GM19467 (cell line): ENCODE measurements at regions not wholly inside any gene's neighbourhood (a gene's known extent, or its start where the extent isn't known, plus 50 kb on each side); places are given as distances from the start of the nearest gene placed in this dataset.
A peak's percentile ranks its signal among the peaks of the same experiment; 100 is the strongest.
"Not testable (repeated sequence)": the region's sequence is repeated elsewhere in the genome, so short reads cannot be mapped to it uniquely, and the experiment has no call there.

Experiments used
- ATAC-seq: cut with Tn5 transposase; IDR thresholded peaks from one replicate; pipeline ENCODE4 v1.9.1; 2021; ENCODE audit warnings: mild to moderate bottlenecking, moderate library complexity; ENCODE audit not compliant: unreplicated experiment

DNA sequence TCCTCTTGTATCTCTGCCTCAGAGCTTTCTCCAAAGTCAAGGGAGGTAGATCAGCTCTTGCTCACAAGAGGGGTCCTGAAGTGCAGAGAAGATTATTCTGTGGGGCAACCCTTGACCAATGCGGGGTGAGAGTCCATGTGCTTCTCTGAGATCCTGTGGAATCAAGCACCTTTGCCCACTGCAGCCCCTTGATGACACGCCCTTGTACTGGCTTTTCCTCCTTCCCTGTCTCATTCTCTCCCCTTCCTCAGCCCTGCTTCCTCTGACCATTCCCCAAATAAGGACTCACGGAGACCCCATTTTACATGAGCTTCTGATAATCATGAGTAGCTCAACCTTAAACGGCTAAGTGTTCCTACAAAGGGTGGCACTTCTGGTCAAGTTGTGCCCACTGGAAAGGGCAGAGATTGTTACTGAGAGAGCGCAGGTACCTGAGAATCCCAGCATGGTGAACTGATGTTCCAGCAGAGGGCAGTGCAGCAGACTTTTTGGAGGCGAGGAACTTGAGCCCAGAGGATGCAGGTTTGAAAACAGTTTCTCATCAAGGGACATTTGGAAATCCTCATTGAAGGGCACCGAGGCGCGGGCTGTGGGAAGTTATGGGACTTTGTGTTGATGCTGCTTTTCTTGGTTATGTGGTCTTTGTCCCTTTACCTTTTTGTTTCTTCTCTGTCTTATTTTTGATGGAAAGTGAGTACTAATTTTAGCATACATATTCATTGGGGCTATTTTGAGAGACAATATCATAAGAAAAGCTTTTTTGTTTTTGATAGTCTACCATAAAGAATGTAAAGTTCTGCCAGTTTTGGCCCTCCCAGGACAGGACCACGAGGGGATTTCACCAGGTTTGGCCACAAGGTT, 201.3 kb downstream of the RBM46 start:
- peak; percentile 72 for ATAC-seq

- peak; percentile 3 for ATAC-seq
These were observed 202.6 kb downstream of the RBM46 start for GRCh38 chr4:154983714-154984113.

- ATAC-seq = peak; percentile 79
These were observed 203.1 kb downstream of the RBM46 start for GRCh38 chr4:154984148-154984547.

DNA sequence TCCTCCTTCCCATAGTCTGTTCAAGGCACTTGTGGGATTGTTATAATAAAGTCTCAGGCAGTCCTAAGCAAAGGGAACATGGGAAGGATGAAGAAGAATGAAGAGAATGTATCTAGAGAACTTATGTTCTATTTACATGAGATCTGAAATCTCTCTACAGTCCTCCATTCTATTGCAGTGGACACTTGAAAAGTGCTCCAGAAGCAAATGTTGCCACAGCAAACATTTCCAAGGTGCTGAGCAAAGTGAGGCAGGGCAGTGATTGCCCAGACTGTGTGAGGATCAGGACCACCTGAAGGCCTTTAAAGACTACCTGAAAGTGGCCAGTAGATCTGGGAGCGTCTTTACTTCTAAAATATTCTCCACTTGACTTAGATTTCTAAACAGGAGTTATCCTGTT, 203.5 kb downstream of the RBM46 start:
- ATAC-seq = no peak

DNA sequence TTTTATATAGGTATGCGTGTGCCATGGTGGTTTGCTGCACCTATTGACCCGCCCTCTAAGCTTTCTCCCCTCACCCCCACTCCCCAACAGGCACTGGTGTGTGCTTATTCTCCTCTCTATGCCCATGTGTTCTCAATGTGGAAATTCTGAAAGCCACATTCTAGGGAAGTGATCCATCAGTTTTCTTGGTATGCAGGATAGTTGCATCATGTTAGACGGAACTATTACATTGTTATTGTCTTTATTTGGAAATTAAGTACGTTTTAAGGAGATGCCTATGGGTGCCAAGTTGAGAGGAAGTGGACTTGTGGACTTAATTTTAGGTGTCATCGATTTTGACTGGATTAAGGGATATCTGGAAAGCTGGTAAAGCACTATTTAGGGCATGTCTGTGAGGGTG, 204.6 kb downstream of the RBM46 start:
- ATAC-seq = no peak

GRCh38 chr4:154988511-154988910, 207.4 kb downstream of the RBM46 start:
- no peak for ATAC-seq

- no peak for ATAC-seq
These were observed 208.4 kb downstream of the RBM46 start for GRCh38 chr4:154989511-154989910.

DNA sequence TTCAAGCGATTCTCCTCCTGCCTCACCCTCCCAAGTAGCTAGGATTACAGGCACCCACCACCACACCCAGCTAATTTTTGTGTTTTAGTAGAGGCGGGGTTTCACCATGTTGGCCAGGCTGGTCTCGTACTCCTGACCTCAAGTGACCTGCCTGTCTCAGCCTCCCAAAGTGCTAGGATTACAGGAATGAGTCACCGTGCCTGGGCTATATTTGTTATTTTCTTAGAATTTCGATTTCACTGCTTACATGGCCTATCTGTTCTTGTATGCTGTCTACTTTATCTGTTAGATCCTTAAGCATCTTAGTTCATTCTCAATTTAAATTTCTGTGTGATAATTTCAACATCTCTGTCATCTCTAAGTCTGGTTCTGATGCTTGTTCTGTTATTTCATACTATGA, 210.6 kb upstream of the NPY2R start:
- not testable (repeated sequence) for ATAC-seq

- ATAC-seq = no peak
These were observed 210.2 kb upstream of the NPY2R start for GRCh38 chr4:154998284-154998683.

- ATAC-seq = no peak
These were observed 209.7 kb upstream of the NPY2R start for GRCh38 chr4:154998773-154999172.

- ATAC-seq = no peak
These were observed 208.4 kb upstream of the NPY2R start for GRCh38 chr4:154999950-155000578.

GRCh38 chr4:155001251-155001650, 207.2 kb upstream of the NPY2R start:
- ATAC-seq = no peak

- no peak for ATAC-seq
These were observed 202.9 kb upstream of the NPY2R start for GRCh38 chr4:155005395-155006090.

GRCh38 chr4:155007660-155008176, 200.7 kb upstream of the NPY2R start:
- no peak for ATAC-seq

DNA sequence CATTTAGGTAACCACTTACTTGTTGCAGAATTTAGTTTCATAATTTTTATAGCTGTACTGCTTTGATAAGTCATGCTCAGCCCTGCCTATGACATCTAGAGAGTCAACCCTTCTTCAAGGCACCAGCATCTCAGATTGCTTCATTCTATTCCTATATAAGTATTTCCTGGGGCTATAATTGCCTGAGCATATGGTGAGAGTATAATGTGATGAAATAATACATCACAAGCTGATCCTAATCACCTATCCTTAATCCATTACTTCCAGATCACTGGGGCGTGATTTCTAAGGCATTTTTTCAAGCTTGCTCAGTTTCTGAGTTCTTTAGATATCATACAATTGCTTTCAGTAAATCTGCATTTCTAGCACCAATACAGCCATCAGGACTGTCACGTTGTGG, 200.0 kb upstream of the NPY2R start:
- ATAC-seq = no peak

DNA sequence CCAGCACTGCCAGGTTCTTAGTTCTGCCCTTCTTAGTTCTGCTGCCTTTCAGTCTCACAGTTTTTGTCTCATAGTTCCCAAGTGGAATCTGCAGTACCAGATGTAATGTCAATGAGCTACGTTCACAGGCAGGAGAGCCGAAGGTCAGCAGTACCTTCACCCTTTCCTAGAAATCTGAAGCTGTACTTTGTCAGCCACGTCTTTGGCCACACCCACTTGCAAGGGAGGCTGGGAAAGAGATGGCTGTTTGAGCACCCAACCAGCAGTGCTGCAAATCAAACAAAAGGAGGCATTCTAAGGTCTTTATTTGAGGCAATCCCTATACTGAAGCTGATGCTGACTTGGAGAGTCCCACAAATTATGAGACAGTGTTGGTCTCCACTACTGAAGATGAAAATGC, 199.1 kb upstream of the NPY2R start:
- ATAC-seq = no peak

DNA sequence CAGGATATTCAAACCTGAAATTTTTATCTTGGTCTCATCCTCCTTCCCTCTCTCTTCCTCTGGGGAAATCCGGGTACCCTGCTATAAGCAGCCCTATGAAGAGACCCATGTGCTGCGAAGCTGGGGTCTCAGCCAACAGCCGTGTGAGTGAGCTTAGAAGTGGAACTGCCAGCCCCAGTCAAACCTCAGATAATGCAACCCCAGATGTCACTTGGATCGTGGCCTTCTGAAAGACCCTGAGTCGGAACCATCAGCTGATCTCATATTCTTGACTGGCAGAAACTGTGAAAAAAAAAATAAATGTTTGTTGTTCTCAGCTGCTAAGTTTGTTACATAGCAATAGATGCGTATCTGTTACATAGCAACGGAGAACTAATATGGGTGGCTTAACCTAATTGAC, 198.1 kb upstream of the NPY2R start:
- no peak for ATAC-seq

DNA sequence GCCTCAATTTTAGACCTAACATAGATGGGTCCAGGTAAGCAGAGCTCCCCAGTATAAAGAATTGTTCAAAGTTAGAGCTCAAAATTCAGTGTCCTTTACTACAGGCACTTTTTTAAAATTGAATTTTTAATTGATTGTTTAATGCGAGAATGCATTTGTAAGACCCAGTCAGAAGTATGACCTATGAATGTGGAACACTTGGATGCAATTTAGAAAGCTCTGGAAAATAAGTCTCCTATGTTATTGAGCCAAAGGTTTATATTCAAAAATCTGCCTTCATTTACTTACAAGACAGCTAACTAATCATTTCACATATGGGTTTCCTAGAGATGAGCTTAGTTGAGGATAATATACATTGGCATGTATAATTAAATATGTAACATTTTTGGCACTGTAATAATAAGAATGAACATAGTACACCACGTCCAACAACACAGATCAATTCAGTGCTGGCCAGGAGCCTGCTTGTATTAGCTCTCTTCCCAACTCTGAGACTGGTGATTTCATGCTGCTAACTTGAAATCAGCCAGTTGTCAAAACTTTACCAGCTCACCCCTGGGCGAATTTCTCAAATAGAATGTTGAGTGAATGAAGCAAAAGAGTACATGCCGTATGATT, 197.2 kb upstream of the NPY2R start:
- ATAC-seq = no peak

- ATAC-seq = no peak
These were observed 196.0 kb upstream of the NPY2R start for GRCh38 chr4:155012469-155012868.

DNA sequence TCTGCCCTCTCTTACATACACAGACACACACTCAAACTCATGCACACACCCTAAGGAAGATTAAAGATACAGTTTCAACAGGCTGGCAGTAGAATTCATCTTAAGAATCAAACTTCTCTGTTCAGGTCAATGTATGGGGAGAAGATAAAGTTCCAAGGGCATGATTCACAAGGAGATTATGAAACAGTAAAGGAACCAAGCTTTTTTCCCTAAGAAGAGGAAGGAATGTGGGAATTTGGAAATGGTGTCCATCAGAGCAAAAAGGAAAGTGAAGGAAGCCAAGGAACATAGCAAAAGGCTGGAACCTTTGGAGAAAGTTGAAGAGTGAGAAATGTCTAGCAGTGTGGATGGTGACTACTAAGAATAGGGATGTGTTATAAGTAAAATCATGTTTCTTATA, 191.0 kb upstream of the NPY2R start:
- no peak for ATAC-seq

- peak; percentile 71 for ATAC-seq
These were observed 182.5 kb upstream of the NPY2R start for GRCh38 chr4:155025762-155026457.
